ENCODE measurements at regions not wholly inside any gene's neighbourhood (a gene's known extent, or its start where the extent isn't known, plus 50 kb on each side); places are given as distances from the start of the nearest gene placed in this dataset.

DNA sequence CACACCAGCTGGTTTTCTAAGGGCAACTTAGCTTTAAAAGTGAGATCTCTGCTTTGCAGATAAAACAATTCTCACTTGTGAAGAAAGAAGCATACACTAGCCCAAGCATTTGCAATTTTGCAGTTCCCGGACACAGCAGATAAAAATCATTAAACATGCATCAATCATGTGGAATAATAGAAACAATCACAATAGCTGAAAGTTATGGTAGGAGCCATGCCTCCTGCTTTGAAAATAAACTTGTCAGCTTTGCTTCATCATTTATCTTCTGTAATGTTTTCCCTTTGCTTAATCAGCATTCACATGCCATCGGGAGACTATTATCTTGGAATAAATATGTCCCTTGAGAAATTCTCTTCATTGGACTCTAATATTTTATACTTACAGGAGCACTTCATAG lies 60.3 kb upstream of the DAB2 start:
- H3K27me3 ChIP-seq: no peaks in the 10 kb centered on the region
- no peaks in the 10 kb centered on the region for H3K36me3 ChIP-seq
- no peak for DNase-seq
- H3K27ac ChIP-seq: no peak overlapping the region
- intact Hi-C loops (cut with DNase I; ENCODE audit: low total_unique reads): no loop called here
- peaks cover 0 to 4% of the 10 kb centered on the region in 2 donors for H3K9me3 ChIP-seq
- TF ChIP-seq, protein P1, sequence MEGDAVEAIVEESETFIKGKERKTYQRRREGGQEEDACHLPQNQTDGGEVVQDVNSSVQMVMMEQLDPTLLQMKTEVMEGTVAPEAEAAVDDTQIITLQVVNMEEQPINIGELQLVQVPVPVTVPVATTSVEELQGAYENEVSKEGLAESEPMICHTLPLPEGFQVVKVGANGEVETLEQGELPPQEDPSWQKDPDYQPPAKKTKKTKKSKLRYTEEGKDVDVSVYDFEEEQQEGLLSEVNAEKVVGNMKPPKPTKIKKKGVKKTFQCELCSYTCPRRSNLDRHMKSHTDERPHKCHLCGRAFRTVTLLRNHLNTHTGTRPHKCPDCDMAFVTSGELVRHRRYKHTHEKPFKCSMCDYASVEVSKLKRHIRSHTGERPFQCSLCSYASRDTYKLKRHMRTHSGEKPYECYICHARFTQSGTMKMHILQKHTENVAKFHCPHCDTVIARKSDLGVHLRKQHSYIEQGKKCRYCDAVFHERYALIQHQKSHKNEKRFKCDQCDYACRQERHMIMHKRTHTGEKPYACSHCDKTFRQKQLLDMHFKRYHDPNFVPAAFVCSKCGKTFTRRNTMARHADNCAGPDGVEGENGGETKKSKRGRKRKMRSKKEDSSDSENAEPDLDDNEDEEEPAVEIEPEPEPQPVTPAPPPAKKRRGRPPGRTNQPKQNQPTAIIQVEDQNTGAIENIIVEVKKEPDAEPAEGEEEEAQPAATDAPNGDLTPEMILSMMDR (IDR thresholded peaks at IDR 0.05): no peak
- TF ChIP-seq POLR2A (IDR thresholded peaks at IDR 0.05): no peak
- H3K4me1 ChIP-seq: no peaks in the 10 kb centered on the region
- H3K4me3 ChIP-seq: no peak overlapping the region

GRCh38 chr5:39484673-39485072 lies 59.9 kb upstream of the DAB2 start:
- no peak overlapping the region for H3K4me3 ChIP-seq
- H3K27me3 ChIP-seq: no peaks in the 10 kb centered on the region
- no peak overlapping the region for H3K27ac ChIP-seq
- H3K36me3 ChIP-seq: no peaks in the 10 kb centered on the region
- no peaks in the 10 kb centered on the region for H3K9me3 ChIP-seq
- TF ChIP-seq POLR2A (IDR thresholded peaks at IDR 0.05): no peak
- TF ChIP-seq, protein P1 (IDR thresholded peaks at IDR 0.05): no peak
- DNase-seq: no peak
- no peaks in the 10 kb centered on the region for H3K4me1 ChIP-seq
- intact Hi-C loops (cut with DNase I; ENCODE audit: low total_unique reads): no loop called here

DNA sequence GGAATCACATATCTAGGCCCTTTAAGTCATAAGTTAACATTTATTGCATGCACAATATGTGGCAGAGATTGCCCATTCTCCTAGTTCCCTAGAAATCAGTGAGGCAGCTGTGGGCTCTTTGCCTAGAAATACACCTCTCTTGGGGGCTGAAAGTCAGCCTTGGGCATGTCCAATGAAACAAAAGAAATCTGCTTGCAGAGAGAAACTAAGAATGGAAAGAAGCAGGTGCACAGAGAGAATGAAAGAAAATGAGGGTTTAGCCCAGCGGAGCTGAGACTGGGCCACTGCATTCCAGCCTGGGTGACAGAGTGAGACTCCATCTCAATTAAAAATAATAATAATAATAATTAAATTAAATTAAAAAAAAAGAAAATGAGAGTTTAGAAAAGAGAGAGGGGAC lies 57.3 kb upstream of the DAB2 start:
- Histone ChIP-seq H3K27me3 (no peaks in the 10 kb centered on the region), H3K4me3 (no peak overlapping the region), H3K27ac (no peak overlapping the region), H3K9me3 (no peaks in the 10 kb centered on the region), H3K4me1 (no peaks in the 10 kb centered on the region), H3K36me3 (no peaks in the 10 kb centered on the region)
- TF ChIP-seq POLR2A (IDR thresholded peaks at IDR 0.05): no peak
- TF ChIP-seq, protein P1 (IDR thresholded peaks at IDR 0.05): no peak
- intact Hi-C loops (cut with DNase I; ENCODE audit: low total_unique reads): no loop called here
- no peak for DNase-seq

DNA sequence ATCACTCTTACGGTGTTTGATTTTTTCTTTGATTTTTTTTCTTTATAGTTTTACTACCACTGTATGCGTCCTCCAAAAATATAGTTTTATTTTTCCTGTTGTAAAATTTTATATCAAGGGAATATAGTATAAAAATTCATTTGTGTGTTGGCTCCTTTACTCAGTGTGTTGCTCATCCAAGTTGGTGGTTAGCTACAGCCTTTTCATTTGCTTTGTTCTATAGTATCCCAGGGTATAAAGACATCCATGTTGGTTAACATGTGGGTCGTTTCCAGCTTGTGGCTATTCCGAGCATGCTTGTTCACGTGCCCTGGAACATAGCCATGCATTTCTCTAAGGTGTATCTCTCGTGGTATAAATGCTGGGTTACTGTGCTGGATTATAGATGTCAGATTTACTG lies 54.8 kb upstream of the DAB2 start:
- DNase-seq: no peak
- Histone ChIP-seq H3K4me3 (no peak overlapping the region), H3K4me1 (no peaks in the 10 kb centered on the region), H3K27me3 (no peaks in the 10 kb centered on the region), H3K36me3 (no peaks in the 10 kb centered on the region), H3K27ac (no peak overlapping the region), H3K9me3 (no peaks in the 10 kb centered on the region)
- TF ChIP-seq, protein P1 (IDR thresholded peaks at IDR 0.05): no peak
- intact Hi-C loops (cut with DNase I; ENCODE audit: low total_unique reads): no loop called here

GRCh38 chr5:39478863-39479262 lies 54.1 kb upstream of the DAB2 start:
- intact Hi-C loops (cut with DNase I; ENCODE audit: low total_unique reads): no loop called here
- no peak for DNase-seq
- H3K4me3 ChIP-seq: no peak overlapping the region
- TF ChIP-seq, protein P1 (IDR thresholded peaks at IDR 0.05): no peak
- TF ChIP-seq POLR2A (IDR thresholded peaks at IDR 0.05): no peak
- H3K27me3 ChIP-seq: no peaks in the 10 kb centered on the region
- H3K4me1 ChIP-seq: no peaks in the 10 kb centered on the region
- no peaks in the 10 kb centered on the region for H3K36me3 ChIP-seq
- no peak overlapping the region for H3K27ac ChIP-seq
- H3K9me3 ChIP-seq: no peaks in the 10 kb centered on the region

Measured in uterus (tissue), 3 donors.